Astrocyte (in vitro differentiated cells and primary cell): ENCODE measurements at regions not wholly inside any gene's neighbourhood (a gene's known extent, or its start where the extent isn't known, plus 50 kb on each side); places are given as distances from the start of the nearest gene placed in this dataset.

Experiments
- DNase-seq: peaks from one replicate; pipeline ENCODE4 v3.0.0-alpha.2; 2010; ENCODE audit warnings: low read depth
- FAIRE-seq: peaks from 2 replicates; lab custom pipeline; 2011; peaks lifted over from hg19 to GRCh38; lab: Jason Lieb, UNC
- H2AFZ ChIP-seq: 2 replicates; pipeline ENCODE4 v1.6.0; 2012; ENCODE audit warnings: low read depth, low read length, inconsistent platforms
- H3K27ac ChIP-seq: 2 replicates; pipeline ENCODE4 v1.5.1; 2011; ENCODE audit warnings: low read depth, low read length, inconsistent platforms
- H3K27me3 ChIP-seq: 2 replicates; pipeline ENCODE4 v1.6.0; 2011; ENCODE audit warnings: low read length, inconsistent platforms; ENCODE audit not compliant: insufficient read depth
- H3K36me3 ChIP-seq: 2 replicates; pipeline ENCODE4 v1.5.1; 2011; ENCODE audit warnings: low read length, inconsistent platforms; ENCODE audit not compliant: insufficient read depth
- H3K4me1 ChIP-seq: 2 replicates; pipeline ENCODE4 v1.5.1; 2011; ENCODE audit warnings: low read length, inconsistent platforms; ENCODE audit not compliant: insufficient read depth
- H3K4me2 ChIP-seq: 2 replicates; pipeline ENCODE4 v1.6.0; 2012; ENCODE audit warnings: low read length, inconsistent platforms
- H3K4me3 ChIP-seq: 2 replicates; pipeline ENCODE4 v1.5.1; 2011; ENCODE audit warnings: low read depth, mild to moderate bottlenecking, low read length, inconsistent platforms; ENCODE audit not compliant: insufficient read depth
- H3K79me2 ChIP-seq: 2 replicates; pipeline ENCODE4 v1.6.0; 2012; ENCODE audit warnings: mild to moderate bottlenecking, low read length, inconsistent platforms; ENCODE audit not compliant: insufficient read depth
- H3K9ac ChIP-seq: 2 replicates; pipeline ENCODE4 v1.6.0; 2012; ENCODE audit warnings: mild to moderate bottlenecking, low read length, inconsistent platforms
- H3K9me3 ChIP-seq: 2 replicates; pipeline ENCODE4 v1.5.1; 2012; ENCODE audit warnings: low read depth, mild to moderate bottlenecking, low read length, inconsistent platforms; ENCODE audit not compliant: insufficient read depth
- H4K20me1 ChIP-seq: 2 replicates; pipeline ENCODE4 v1.6.0; 2012; ENCODE audit warnings: low read length, inconsistent platforms; ENCODE audit not compliant: insufficient read depth
- H3K27ac Mint-ChIP-seq: one replicate; pipeline ENCODE4 v1.8.0; 2021; ENCODE audit warnings: mild to moderate bottlenecking, mixed read lengths; ENCODE audit not compliant: unreplicated experiment
- H3K27me3 Mint-ChIP-seq: one replicate; pipeline ENCODE4 v1.8.0; 2021; ENCODE audit warnings: low read depth, mixed read lengths; ENCODE audit not compliant: unreplicated experiment
- H3K36me3 Mint-ChIP-seq: one replicate; pipeline ENCODE4 v1.8.0; 2021; ENCODE audit warnings: low read depth, mixed read lengths; ENCODE audit not compliant: unreplicated experiment
- H3K4me1 Mint-ChIP-seq: one replicate; pipeline ENCODE4 v1.8.0; 2021; ENCODE audit warnings: low read depth, mixed read lengths; ENCODE audit not compliant: unreplicated experiment
- H3K4me3 Mint-ChIP-seq: one replicate; pipeline ENCODE4 v1.8.0; 2021; ENCODE audit warnings: mild to moderate bottlenecking, moderate library complexity, mixed read lengths; ENCODE audit not compliant: unreplicated experiment
- H3K9me3 Mint-ChIP-seq: one replicate; pipeline ENCODE4 v1.8.0; 2021; ENCODE audit warnings: mild to moderate bottlenecking, mixed read lengths; ENCODE audit not compliant: unreplicated experiment
- CTCF ChIP-seq: IDR thresholded peaks from 2 replicates; pipeline ENCODE4 v1.5.1; 2011; ENCODE audit warnings: low read depth, mild to moderate bottlenecking, inconsistent platforms, low read length, moderate library complexity; ENCODE audit not compliant: insufficient read depth
- EZH2 ChIP-seq: IDR thresholded peaks from 2 replicates; pipeline ENCODE4 v1.6.1; 2012; ENCODE audit warnings: mild to moderate bottlenecking, low read length, inconsistent platforms; ENCODE audit not compliant: insufficient read depth

DNA sequence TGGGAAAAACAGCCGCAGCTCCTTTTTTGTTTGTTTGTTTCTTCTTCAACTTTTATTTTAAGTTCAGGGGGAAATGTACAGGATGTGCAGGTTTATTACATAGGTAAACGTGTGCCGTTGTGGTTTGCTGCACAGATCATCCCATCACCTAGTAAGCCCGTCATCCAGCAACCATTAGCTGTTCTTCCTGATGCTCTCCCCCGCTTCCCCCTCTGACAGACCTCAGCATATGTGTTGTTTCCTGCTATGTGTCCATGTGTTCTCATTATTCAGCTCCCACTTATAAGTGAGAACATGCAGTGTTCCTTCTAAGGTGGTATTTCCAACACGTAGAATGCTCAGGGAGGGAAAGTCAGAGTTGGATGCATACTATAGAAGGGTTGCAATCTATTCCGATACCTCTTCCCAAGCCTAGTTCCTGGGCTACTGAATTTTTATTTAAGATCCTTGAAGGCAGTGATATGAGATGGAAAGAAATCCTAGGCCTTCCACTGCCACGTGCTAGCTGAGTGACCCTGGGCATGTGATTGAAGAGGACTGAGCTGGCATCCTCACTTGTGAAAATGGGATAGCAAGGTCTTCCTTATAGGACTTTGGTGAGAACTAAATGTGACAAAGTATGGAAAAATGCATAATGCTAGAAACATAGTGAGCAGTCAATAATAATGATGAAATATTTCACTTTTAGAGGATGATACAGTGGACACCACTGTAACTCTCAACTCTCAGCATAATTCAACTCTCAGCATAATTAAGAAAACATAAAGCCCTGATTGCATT is 278.5 kb downstream of the REEP3 start:
- TF ChIP-seq CTCF (no peak), EZH2 (no peak)
- DNase-seq (no peak), FAIRE-seq (no peak)
- H3K9me3 ChIP-seq: no peaks in the 10 kb centered on the region
- H3K4me3 ChIP-seq: peak overlapping the region; percentile 27
- H3K4me1 ChIP-seq: peaks cover 15% of the 10 kb centered on the region
- H3K79me2 ChIP-seq: no peaks in the 10 kb centered on the region
- Mint-ChIP-seq H3K36me3 (no peaks in the 10 kb centered on the region), H3K27ac (peak overlapping the region; percentile 91), H3K27me3 (no peaks in the 10 kb centered on the region), H3K9me3 (no peaks in the 10 kb centered on the region), H3K4me1 (peaks cover 24% of the 10 kb centered on the region), H3K4me3 (no peak overlapping the region)
- peak overlapping the region; percentile 45 for H3K27ac ChIP-seq
- H4K20me1 ChIP-seq: no peaks in the 10 kb centered on the region
- peak overlapping the region; percentile 70 for H3K4me2 ChIP-seq
- peak overlapping the region; percentile 54 for H2AFZ ChIP-seq
- peaks cover 2% of the 10 kb centered on the region for H3K27me3 ChIP-seq
- H3K9ac ChIP-seq: peak overlapping the region; percentile 43
- no peaks in the 10 kb centered on the region for H3K36me3 ChIP-seq

DNA sequence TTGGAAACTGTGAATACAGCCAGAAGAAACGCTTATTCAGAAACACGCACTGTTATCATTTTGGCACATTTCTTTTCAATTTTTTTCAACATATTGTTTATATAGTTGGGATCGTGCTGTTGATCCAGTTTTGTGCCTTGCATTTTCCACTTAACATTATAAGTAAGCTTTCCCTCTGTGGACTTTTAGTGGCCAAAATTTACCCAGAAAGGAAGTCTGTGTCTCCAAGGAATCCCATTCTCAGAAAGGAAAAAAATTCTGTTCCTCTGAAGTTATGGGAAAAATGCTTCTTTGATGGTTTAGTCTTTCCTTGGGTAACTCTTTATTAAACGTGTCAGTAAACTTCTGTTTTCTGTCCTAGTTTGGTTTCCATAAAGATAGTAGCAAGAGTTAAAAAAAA is 280.0 kb downstream of the REEP3 start:
- Histone ChIP-seq H3K4me2 (no peak overlapping the region), H3K27me3 (peaks cover 2% of the 10 kb centered on the region), H4K20me1 (no peaks in the 10 kb centered on the region), H3K79me2 (no peaks in the 10 kb centered on the region), H2AFZ (no peak overlapping the region), H3K4me1 (peaks cover 15% of the 10 kb centered on the region), H3K4me3 (no peak overlapping the region), H3K9ac (no peak overlapping the region), H3K27ac (no peak overlapping the region), H3K36me3 (no peaks in the 10 kb centered on the region), H3K9me3 (no peaks in the 10 kb centered on the region)
- Mint-ChIP-seq H3K36me3 (no peaks in the 10 kb centered on the region), H3K9me3 (no peaks in the 10 kb centered on the region), H3K27me3 (no peaks in the 10 kb centered on the region), H3K4me1 (peaks cover 24% of the 10 kb centered on the region), H3K4me3 (no peak overlapping the region), H3K27ac (no peak overlapping the region)
- FAIRE-seq: no peak
- TF ChIP-seq CTCF (no peak), EZH2 (no peak)
- no peak for DNase-seq

GRCh38 chr10:63806330-63806729 is 285.1 kb downstream of the REEP3 start:
- FAIRE-seq: no peak
- no peaks in the 10 kb centered on the region for H3K27me3 ChIP-seq
- H3K36me3 ChIP-seq: no peaks in the 10 kb centered on the region
- H3K27me3 Mint-ChIP-seq: no peaks in the 10 kb centered on the region
- no peaks in the 10 kb centered on the region for H4K20me1 ChIP-seq
- TF ChIP-seq CTCF (no peak), EZH2 (no peak)
- H3K27ac ChIP-seq: no peak overlapping the region
- H3K79me2 ChIP-seq: no peaks in the 10 kb centered on the region
- no peak overlapping the region for H3K4me3 Mint-ChIP-seq
- H3K4me3 ChIP-seq: no peak overlapping the region
- no peak overlapping the region for H3K4me2 ChIP-seq
- no peaks in the 10 kb centered on the region for H3K36me3 Mint-ChIP-seq
- H3K4me1 Mint-ChIP-seq: no peaks in the 10 kb centered on the region
- H2AFZ ChIP-seq: no peak overlapping the region
- H3K9ac ChIP-seq: no peak overlapping the region
- H3K9me3 Mint-ChIP-seq: peaks cover 10% of the 10 kb centered on the region
- DNase-seq: no peak
- H3K4me1 ChIP-seq: no peaks in the 10 kb centered on the region
- H3K27ac Mint-ChIP-seq: no peak overlapping the region
- H3K9me3 ChIP-seq: no peaks in the 10 kb centered on the region
